Fibroblast of lung (primary cell): ENCODE measurements at regions not wholly inside any gene's neighbourhood (a gene's known extent, or its start where the extent isn't known, plus 50 kb on each side); places are given as distances from the start of the nearest gene placed in this dataset.

ENCODE experiments used
- EZH2 ChIP-seq: IDR thresholded peaks from 2 replicates; pipeline ENCODE4 v1.5.1; 2012; ENCODE audit warnings: low read length, control low read depth, mild to moderate bottlenecking; ENCODE audit errors: missing control alignments
- TF ChIP-seq, protein P1 (sequence below), 2 donors: IDR thresholded peaks in 1 of 2; conservative IDR thresholded peaks in 1 of 2; 1 replicate in 1 of 2; 2 replicates in 1 of 2; pipeline ENCODE4 v1.5.1; 2011 to 2012; ENCODE audit warnings: low read length in 2 of 2, control low read depth in 1 of 2, inconsistent platforms in 1 of 2, low read depth in 1 of 2, mild to moderate bottlenecking in 1 of 2

DNA sequence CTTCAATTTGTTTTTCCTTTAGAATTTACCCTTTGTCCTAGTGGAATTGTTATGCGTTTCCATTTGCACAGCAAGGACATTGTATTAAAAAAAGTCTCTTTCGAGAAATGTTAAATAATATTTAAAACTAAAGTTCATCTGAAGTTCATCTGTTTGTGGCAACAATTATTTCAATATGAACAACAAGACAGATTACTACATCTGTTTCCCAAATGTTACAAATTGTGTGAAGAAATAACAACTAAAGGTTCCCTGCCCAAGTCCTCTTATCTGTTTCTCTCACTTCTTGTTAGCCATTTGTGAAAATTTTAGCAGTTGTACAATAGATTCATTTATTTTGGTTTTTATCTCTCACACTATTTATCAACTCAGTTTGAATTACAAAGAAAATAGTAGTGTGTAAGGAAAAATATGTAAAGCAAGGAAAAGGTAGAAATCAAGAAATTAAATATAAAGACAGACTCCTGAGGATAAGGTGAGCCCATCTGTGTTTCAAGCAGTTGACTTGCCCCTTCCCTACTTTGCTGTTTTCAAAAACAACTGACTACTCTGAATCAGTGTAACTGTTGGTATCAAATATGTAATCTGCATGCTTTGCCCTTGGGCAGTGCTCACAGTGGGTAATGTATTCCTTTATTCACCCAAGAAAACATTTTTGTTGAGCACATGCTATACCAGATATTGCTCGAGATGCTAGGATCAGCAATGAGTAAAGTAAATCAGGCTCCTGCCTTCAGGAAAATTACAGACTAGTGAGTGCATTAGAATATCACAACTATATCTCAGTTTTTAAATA is 118.9 kb upstream of the PCDH7 start:
- TF ChIP-seq, protein P1, sequence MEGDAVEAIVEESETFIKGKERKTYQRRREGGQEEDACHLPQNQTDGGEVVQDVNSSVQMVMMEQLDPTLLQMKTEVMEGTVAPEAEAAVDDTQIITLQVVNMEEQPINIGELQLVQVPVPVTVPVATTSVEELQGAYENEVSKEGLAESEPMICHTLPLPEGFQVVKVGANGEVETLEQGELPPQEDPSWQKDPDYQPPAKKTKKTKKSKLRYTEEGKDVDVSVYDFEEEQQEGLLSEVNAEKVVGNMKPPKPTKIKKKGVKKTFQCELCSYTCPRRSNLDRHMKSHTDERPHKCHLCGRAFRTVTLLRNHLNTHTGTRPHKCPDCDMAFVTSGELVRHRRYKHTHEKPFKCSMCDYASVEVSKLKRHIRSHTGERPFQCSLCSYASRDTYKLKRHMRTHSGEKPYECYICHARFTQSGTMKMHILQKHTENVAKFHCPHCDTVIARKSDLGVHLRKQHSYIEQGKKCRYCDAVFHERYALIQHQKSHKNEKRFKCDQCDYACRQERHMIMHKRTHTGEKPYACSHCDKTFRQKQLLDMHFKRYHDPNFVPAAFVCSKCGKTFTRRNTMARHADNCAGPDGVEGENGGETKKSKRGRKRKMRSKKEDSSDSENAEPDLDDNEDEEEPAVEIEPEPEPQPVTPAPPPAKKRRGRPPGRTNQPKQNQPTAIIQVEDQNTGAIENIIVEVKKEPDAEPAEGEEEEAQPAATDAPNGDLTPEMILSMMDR (conservative IDR thresholded peaks at IDR 0.05 in 1 of 2, IDR thresholded peaks at IDR 0.05 in 1 of 2; ENCODE audit: low read depth in 1 of 2, low read length in 2 of 2), result no peak
- TF ChIP-seq EZH2, result no peak
